GM19351 (cell line): ENCODE measurements at regions not wholly inside any gene's neighbourhood (a gene's known extent, or its start where the extent isn't known, plus 50 kb on each side); places are given as distances from the start of the nearest gene placed in this dataset.

Source experiments
- ATAC-seq: cut with Tn5 transposase; IDR thresholded peaks from one replicate; pipeline ENCODE4 v1.9.1; 2021; ENCODE audit warnings: mild to moderate bottlenecking, moderate library complexity; ENCODE audit not compliant: unreplicated experiment

GRCh38 chr7:94264756-94265155 is 129.9 kb upstream of the COL1A2 start:
- no peak for ATAC-seq

- ATAC-seq, result no peak
These were observed 129.2 kb upstream of the COL1A2 start for GRCh38 chr7:94265456-94265855.

- no peak for ATAC-seq
These were observed 128.5 kb upstream of the COL1A2 start for GRCh38 chr7:94266238-94266644.

GRCh38 chr7:94270772-94271171 is 123.9 kb upstream of the COL1A2 start:
- ATAC-seq, result no peak

- no peak for ATAC-seq
These were observed 121.7 kb upstream of the COL1A2 start for GRCh38 chr7:94272821-94273583.

- no peak for ATAC-seq
These were observed 119.9 kb upstream of the COL1A2 start for GRCh38 chr7:94274828-94275227.

- ATAC-seq, result no peak
These were observed 118.7 kb upstream of the COL1A2 start for GRCh38 chr7:94276027-94276426.

- ATAC-seq, result peak; percentile 69
These were observed 117.9 kb upstream of the COL1A2 start for GRCh38 chr7:94276795-94277194.

GRCh38 chr7:94277236-94277635 is 117.5 kb upstream of the COL1A2 start:
- ATAC-seq, result no peak

- no peak for ATAC-seq
These were observed 113.8 kb upstream of the COL1A2 start for GRCh38 chr7:94280851-94281250.

GRCh38 chr7:94284104-94284503 is 110.6 kb upstream of the COL1A2 start:
- ATAC-seq, result no peak

GRCh38 chr7:94286111-94286510 is 108.6 kb upstream of the COL1A2 start:
- ATAC-seq, result no peak

GRCh38 chr7:94288096-94288495 is 106.6 kb upstream of the COL1A2 start:
- ATAC-seq, result no peak

GRCh38 chr7:94289071-94289470 is 105.6 kb upstream of the COL1A2 start:
- ATAC-seq, result no peak

GRCh38 chr7:94294471-94295131 is 100.1 kb upstream of the COL1A2 start:
- no peak for ATAC-seq

- ATAC-seq, result no peak
These were observed 98.8 kb upstream of the COL1A2 start for GRCh38 chr7:94295850-94296249.

- no peak for ATAC-seq
These were observed 97.8 kb upstream of the COL1A2 start for GRCh38 chr7:94296881-94297280.

GRCh38 chr7:94297397-94297838 is 97.3 kb upstream of the COL1A2 start:
- ATAC-seq, result no peak

- ATAC-seq, result no peak
These were observed 95.8 kb upstream of the COL1A2 start for GRCh38 chr7:94298943-94299342.

GRCh38 chr7:94300176-94300835 is 94.4 kb upstream of the COL1A2 start:
- no peak for ATAC-seq

GRCh38 chr7:94301024-94301586 is 93.6 kb upstream of the COL1A2 start:
- ATAC-seq, result no peak

GRCh38 chr7:94303118-94303517 is 91.6 kb upstream of the COL1A2 start:
- ATAC-seq, result no peak
